Cardiac fibroblast (primary cell): ENCODE measurements at regions not wholly inside any gene's neighbourhood (a gene's known extent, or its start where the extent isn't known, plus 50 kb on each side); places are given as distances from the start of the nearest gene placed in this dataset.
A peak's percentile ranks its signal among the peaks of the same experiment; 100 is the strongest.

ENCODE experiments used
- DNase-seq, 2 donors: peaks; one replicate each; pipeline versions ENCODE4 v3.0.0 to v3.0.0-alpha.2; 2010; ENCODE audit warnings: low read depth in 2 of 2
- H3K4me3 ChIP-seq, 2 donors: replicated peaks in 1 of 2; 1 replicate in 1 of 2; 2 replicates in 1 of 2; pipeline ENCODE4 v1.5.1; 2011; ENCODE audit warnings: low read depth in 2 of 2, low read length in 2 of 2, mild to moderate bottlenecking in 2 of 2, moderate library complexity in 1 of 2
- TF ChIP-seq, protein P1 (sequence below): IDR thresholded peaks from one replicate; pipeline ENCODE4 v1.5.1; 2011; ENCODE audit warnings: low read depth, mild to moderate bottlenecking, low read length, inconsistent platforms

DNA sequence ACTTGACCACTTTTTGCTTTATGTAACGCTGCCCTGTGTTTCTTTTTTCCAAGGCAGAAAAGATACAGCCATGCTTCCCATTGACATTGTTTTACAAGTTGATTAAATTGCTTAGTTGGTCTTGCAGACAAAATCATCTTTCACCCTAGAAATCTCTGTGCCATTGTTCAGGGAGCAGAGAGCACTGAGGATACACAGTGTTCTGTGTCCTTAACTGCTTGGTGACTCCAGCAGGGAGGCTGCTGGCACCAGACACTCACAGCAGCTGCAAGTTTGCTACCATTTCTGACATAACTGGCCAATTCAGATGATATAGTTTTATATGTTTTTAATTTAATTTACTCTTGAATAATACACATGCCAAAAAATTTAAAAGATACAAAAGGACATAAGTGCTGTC, 118.7 kb downstream of the RGS2 start:
- TF ChIP-seq, protein P1, sequence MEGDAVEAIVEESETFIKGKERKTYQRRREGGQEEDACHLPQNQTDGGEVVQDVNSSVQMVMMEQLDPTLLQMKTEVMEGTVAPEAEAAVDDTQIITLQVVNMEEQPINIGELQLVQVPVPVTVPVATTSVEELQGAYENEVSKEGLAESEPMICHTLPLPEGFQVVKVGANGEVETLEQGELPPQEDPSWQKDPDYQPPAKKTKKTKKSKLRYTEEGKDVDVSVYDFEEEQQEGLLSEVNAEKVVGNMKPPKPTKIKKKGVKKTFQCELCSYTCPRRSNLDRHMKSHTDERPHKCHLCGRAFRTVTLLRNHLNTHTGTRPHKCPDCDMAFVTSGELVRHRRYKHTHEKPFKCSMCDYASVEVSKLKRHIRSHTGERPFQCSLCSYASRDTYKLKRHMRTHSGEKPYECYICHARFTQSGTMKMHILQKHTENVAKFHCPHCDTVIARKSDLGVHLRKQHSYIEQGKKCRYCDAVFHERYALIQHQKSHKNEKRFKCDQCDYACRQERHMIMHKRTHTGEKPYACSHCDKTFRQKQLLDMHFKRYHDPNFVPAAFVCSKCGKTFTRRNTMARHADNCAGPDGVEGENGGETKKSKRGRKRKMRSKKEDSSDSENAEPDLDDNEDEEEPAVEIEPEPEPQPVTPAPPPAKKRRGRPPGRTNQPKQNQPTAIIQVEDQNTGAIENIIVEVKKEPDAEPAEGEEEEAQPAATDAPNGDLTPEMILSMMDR: no peak
- DNase-seq: no peak
- H3K4me3 ChIP-seq: no peak overlapping the region

DNA sequence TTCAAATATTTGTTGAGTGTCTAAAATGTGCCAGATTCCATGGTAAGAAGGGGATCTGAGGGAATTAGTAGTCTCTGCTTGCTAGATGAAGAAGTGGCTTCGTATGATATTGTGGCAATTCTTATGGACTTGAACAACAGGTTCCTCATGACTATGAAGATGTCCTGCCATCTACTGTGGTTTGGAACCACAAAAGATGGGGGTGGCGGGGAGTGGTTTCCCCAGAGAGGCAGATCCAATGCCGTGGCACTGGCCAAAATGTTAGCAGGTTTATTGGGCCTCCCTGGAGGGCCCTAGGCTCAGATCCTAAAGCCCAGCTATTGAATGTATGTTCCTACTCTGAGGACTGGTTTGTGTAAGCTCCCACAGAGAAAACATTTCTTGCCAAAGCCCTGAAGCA, 120.8 kb downstream of the RGS2 start:
- H3K4me3 ChIP-seq: no peak overlapping the region
- DNase-seq: no peak
- TF ChIP-seq, protein P1: no peak

DNA sequence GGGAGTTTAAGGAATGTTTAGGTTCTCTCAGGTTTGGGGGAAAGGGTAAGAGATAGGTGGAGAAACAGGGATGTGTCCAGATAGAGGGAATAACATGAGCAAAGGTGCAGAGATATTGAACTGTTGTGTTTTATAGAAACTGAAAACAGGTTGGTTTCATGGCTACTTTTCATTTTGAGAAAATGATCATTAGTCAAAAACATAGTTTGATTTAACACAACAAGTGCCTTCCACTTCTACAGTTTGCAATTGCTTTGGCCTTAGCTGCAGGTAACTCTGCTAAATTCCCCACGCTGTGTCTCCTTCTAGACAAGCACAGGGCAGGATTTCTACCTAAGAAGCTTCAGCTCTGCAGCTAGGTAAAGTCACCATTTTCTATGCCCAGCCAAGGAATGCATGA, 124.9 kb downstream of the RGS2 start:
- no peak for DNase-seq
- TF ChIP-seq, protein P1: no peak
- H3K4me3 ChIP-seq: no peak overlapping the region

DNA sequence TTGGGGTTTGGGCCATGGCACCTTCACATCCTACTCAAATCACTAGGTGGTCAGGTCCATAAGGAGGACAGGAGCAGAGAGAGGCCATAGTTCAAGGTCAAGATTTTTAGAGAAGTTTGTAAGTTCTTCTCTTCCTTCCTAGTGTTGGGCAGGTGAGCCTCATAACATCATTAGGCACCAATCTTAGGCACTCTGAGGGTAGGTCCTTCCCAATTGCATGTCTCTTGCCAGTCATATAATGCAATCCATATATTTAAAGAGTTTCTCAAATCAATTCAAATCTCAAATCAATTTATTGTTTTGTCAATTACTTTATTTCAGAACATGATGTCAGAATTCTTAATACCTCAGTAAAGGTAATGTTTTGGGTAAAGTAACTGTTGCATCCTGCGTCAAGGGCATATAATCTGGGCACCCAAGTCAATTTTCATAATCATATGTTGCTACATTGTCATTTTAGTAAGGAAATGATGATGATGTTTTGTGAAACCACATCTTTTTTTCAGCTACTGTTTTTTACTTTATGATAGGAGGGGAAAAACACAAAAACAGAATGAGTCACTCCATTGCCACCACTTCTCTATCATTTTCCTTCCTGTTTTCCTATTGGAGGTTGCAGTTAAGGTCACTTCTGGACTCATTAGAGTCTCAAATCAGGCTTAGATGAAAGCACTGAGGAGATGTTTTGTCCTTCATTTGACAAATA, 122.7 kb downstream of the UCHL5 start:
- TF ChIP-seq, protein P1: no peak
- peak; percentile 39 to 54 for DNase-seq

DNA sequence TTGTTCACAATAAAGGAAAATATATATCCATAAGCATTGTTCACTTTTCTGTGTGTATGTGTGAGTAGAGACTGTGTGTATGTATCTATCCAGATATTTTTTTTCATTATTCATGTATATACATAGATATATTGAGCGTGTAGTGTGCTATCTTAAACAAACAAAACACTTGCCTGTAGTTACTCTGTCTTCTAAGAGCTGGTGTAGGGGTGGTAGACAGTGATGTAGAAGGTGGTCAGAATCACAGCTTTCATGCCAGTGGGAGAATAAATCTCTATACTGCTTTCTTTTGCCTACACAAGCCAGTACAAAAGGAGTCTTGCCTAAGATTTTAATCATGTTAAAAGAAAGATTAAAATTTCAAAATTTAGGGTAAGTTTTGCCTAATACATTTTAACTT, 122.0 kb downstream of the UCHL5 start:
- no peak overlapping the region for H3K4me3 ChIP-seq
- DNase-seq: no peak
- TF ChIP-seq, protein P1: no peak

More for the DNA sequence above, 122.7 kb downstream of the UCHL5 start:
- no peak overlapping the region for H3K4me3 ChIP-seq

DNA sequence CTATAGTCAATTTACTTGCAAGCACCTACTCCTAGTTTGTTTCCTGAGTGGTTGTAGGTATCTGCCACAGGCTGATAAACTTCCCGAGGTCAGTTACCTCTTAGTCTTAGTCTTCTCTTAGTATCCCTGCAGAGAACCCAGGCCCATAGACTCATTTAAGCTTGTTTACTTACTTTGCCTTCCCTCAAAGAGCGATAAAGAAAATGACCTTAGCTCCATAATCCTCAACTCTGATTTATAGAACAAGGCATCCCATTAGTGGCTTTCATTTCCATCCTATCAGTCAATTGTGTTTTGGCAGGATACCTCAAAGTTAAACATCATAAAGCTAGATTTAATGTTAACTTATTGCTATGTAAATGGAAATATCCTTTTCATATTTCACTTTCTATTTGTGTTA, 119.7 kb downstream of the UCHL5 start:
- TF ChIP-seq, protein P1: no peak
- no peak for DNase-seq
- no peak overlapping the region for H3K4me3 ChIP-seq

DNA sequence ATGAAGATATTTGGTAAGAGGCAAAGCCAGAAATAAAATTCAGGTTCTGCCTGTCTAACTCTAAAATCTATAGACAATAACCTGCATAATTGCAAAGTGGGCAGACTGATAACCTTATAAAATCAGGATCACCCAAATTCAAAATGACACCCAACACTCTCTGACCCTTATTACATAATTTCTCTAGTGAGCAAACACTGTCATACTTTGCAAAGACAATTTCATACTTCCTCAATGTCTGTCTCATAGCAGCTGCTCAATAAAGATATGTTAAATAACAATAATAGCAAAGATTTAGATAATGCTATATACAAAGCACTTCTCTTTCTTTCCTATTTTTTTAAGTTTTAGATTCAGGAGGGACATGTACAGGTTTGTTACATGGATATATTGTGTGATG, 118.5 kb downstream of the UCHL5 start:
- H3K4me3 ChIP-seq: no peak overlapping the region
- TF ChIP-seq, protein P1: no peak
- DNase-seq: no peak
